Stimulated activated effector memory CD8-positive, alpha-beta T cell treated with anti-CD3 and anti-CD28 coated beads, Interleukin-12 subunit alpha, Interleukin-12 subunit beta, amount 100 ng/mL, for 72 hours (primary cell): ENCODE measurements at regions not wholly inside any gene's neighbourhood (a gene's known extent, or its start where the extent isn't known, plus 50 kb on each side); places are given as distances from the start of the nearest gene placed in this dataset.

Experiments
- ATAC-seq: fragments of 150-1000 bp; cut with Tn5 transposase; 2 replicates; pipeline ENCODE4 v1.10.0; 2021
- DNase-seq, 2 donors: peaks; one replicate each; pipeline ENCODE4 v3.0.0; 2021 to 2022; ENCODE audit warnings: low spot score in 2 of 2
- H3K27ac Mint-ChIP-seq: one replicate; pipeline ENCODE4 v1.8.0; 2022; ENCODE audit warnings: mild to moderate bottlenecking, mixed read lengths
- H3K36me3 Mint-ChIP-seq: one replicate; pipeline ENCODE4 v1.8.0; 2022; ENCODE audit warnings: mild to moderate bottlenecking, mixed read lengths
- H3K4me1 Mint-ChIP-seq: one replicate; pipeline ENCODE4 v1.8.0; 2022; ENCODE audit warnings: mixed read lengths
- H3K4me3 Mint-ChIP-seq: one replicate; pipeline ENCODE4 v1.8.0; 2022; ENCODE audit warnings: mild to moderate bottlenecking, mixed read lengths
- H3K9me3 Mint-ChIP-seq: one replicate; pipeline ENCODE4 v1.8.0; 2022; ENCODE audit warnings: mixed read lengths

- Mint-ChIP-seq H3K9me3 (no peaks in the 10 kb centered on the region), H3K36me3 (peaks cover 28% of the 10 kb centered on the region), H3K4me1 (no peaks in the 10 kb centered on the region), H3K4me3 (no peak overlapping the region), H3K27ac (no peak overlapping the region)
- DNase-seq (no peak), ATAC-seq (no peak)
Measured at GRCh38 chr17:63317166-63317840, 128.8 kb downstream of the CYB561 start.

- Mint-ChIP-seq H3K4me3 (no peak overlapping the region), H3K4me1 (no peaks in the 10 kb centered on the region), H3K27ac (no peak overlapping the region), H3K9me3 (no peaks in the 10 kb centered on the region), H3K36me3 (peaks cover 22% of the 10 kb centered on the region)
- DNase-seq (no peak), ATAC-seq (no peak)
Measured at GRCh38 chr17:63325808-63326207, 120.3 kb downstream of the CYB561 start.

GRCh38 chr17:63329876-63330275 is 116.2 kb downstream of the CYB561 start:
- DNase-seq (no peak), ATAC-seq (no peak)
- no peaks in the 10 kb centered on the region for H3K9me3 Mint-ChIP-seq
- H3K4me1 Mint-ChIP-seq: no peaks in the 10 kb centered on the region
- no peak overlapping the region for H3K27ac Mint-ChIP-seq
- no peak overlapping the region for H3K4me3 Mint-ChIP-seq
- peaks cover 10% of the 10 kb centered on the region for H3K36me3 Mint-ChIP-seq

- DNase-seq (no peak), ATAC-seq (no peak)
- H3K9me3 Mint-ChIP-seq: no peaks in the 10 kb centered on the region
- H3K27ac Mint-ChIP-seq: no peak overlapping the region
- no peak overlapping the region for H3K4me3 Mint-ChIP-seq
- H3K4me1 Mint-ChIP-seq: no peaks in the 10 kb centered on the region
- H3K36me3 Mint-ChIP-seq: peaks cover 5% of the 10 kb centered on the region
Measured at GRCh38 chr17:63331301-63332061, 114.6 kb downstream of the CYB561 start.

GRCh38 chr17:63332286-63332685 is 113.8 kb downstream of the CYB561 start:
- no peak for ATAC-seq
- DNase-seq: no peak
- Mint-ChIP-seq H3K9me3 (no peaks in the 10 kb centered on the region), H3K36me3 (no peaks in the 10 kb centered on the region), H3K27ac (no peak overlapping the region), H3K4me3 (no peak overlapping the region), H3K4me1 (no peaks in the 10 kb centered on the region)

- Mint-ChIP-seq H3K4me3 (no peak overlapping the region), H3K4me1 (no peaks in the 10 kb centered on the region), H3K27ac (no peak overlapping the region), H3K9me3 (no peaks in the 10 kb centered on the region), H3K36me3 (no peaks in the 10 kb centered on the region)
- ATAC-seq: no peak
- DNase-seq: no peak
Measured at GRCh38 chr17:63333869-63334268, 112.2 kb downstream of the CYB561 start.

- Mint-ChIP-seq H3K4me1 (no peaks in the 10 kb centered on the region), H3K4me3 (no peak overlapping the region), H3K9me3 (no peaks in the 10 kb centered on the region), H3K36me3 (no peaks in the 10 kb centered on the region), H3K27ac (no peak overlapping the region)
- no peak for DNase-seq
- no peak for ATAC-seq
Measured at GRCh38 chr17:63335831-63336230, 110.3 kb downstream of the CYB561 start.

- H3K4me1 Mint-ChIP-seq: no peaks in the 10 kb centered on the region
- no peak overlapping the region for H3K4me3 Mint-ChIP-seq
- no peak for DNase-seq
- no peak overlapping the region for H3K27ac Mint-ChIP-seq
- no peaks in the 10 kb centered on the region for H3K36me3 Mint-ChIP-seq
- ATAC-seq: no peak
- H3K9me3 Mint-ChIP-seq: no peaks in the 10 kb centered on the region
Measured at GRCh38 chr17:63337579-63337978, 108.5 kb downstream of the CYB561 start.

GRCh38 chr17:63338272-63338671 is 107.8 kb downstream of the CYB561 start:
- Mint-ChIP-seq H3K36me3 (no peaks in the 10 kb centered on the region), H3K4me1 (no peaks in the 10 kb centered on the region), H3K27ac (no peak overlapping the region), H3K4me3 (no peak overlapping the region), H3K9me3 (no peaks in the 10 kb centered on the region)
- DNase-seq (no peak), ATAC-seq (no peak)

GRCh38 chr17:63341276-63341675 is 104.8 kb downstream of the CYB561 start:
- ATAC-seq (no peak), DNase-seq (no peak)
- Mint-ChIP-seq H3K4me1 (peaks cover 3% of the 10 kb centered on the region), H3K9me3 (no peaks in the 10 kb centered on the region), H3K27ac (no peak overlapping the region), H3K4me3 (no peak overlapping the region), H3K36me3 (no peaks in the 10 kb centered on the region)

- H3K36me3 Mint-ChIP-seq: no peaks in the 10 kb centered on the region
- H3K4me1 Mint-ChIP-seq: peaks cover 11% of the 10 kb centered on the region
- no peaks in the 10 kb centered on the region for H3K9me3 Mint-ChIP-seq
- no peak for ATAC-seq
- H3K4me3 Mint-ChIP-seq: no peak overlapping the region
- no peak overlapping the region for H3K27ac Mint-ChIP-seq
- DNase-seq: no peak
Measured at GRCh38 chr17:63344383-63344782, 101.7 kb downstream of the CYB561 start.

GRCh38 chr17:63345611-63346010 is 100.5 kb downstream of the CYB561 start:
- Mint-ChIP-seq H3K27ac (no peak overlapping the region), H3K9me3 (no peaks in the 10 kb centered on the region), H3K36me3 (no peaks in the 10 kb centered on the region), H3K4me1 (peaks cover 11% of the 10 kb centered on the region), H3K4me3 (no peak overlapping the region)
- no peak for ATAC-seq
- no peak for DNase-seq

GRCh38 chr17:63347475-63347874 is 98.6 kb downstream of the CYB561 start:
- H3K4me3 Mint-ChIP-seq: peak overlapping the region; percentile 20
- DNase-seq: no peak
- H3K4me1 Mint-ChIP-seq: peaks cover 11% of the 10 kb centered on the region
- no peaks in the 10 kb centered on the region for H3K36me3 Mint-ChIP-seq
- ATAC-seq: peak; percentile 46
- no peaks in the 10 kb centered on the region for H3K9me3 Mint-ChIP-seq
- no peak overlapping the region for H3K27ac Mint-ChIP-seq

- ATAC-seq: no peak
- DNase-seq: no peak
- H3K27ac Mint-ChIP-seq: no peak overlapping the region
- no peaks in the 10 kb centered on the region for H3K36me3 Mint-ChIP-seq
- H3K9me3 Mint-ChIP-seq: no peaks in the 10 kb centered on the region
- H3K4me3 Mint-ChIP-seq: no peak overlapping the region
- peaks cover 11% of the 10 kb centered on the region for H3K4me1 Mint-ChIP-seq
Measured at GRCh38 chr17:63349478-63350000, 96.6 kb downstream of the CYB561 start.

GRCh38 chr17:63350364-63350763 is 95.7 kb downstream of the CYB561 start:
- H3K4me3 Mint-ChIP-seq: no peak overlapping the region
- H3K4me1 Mint-ChIP-seq: peaks cover 11% of the 10 kb centered on the region
- no peak for DNase-seq
- no peak overlapping the region for H3K27ac Mint-ChIP-seq
- no peaks in the 10 kb centered on the region for H3K36me3 Mint-ChIP-seq
- no peaks in the 10 kb centered on the region for H3K9me3 Mint-ChIP-seq
- no peak for ATAC-seq

- Mint-ChIP-seq H3K36me3 (no peaks in the 10 kb centered on the region), H3K4me1 (no peaks in the 10 kb centered on the region), H3K4me3 (no peak overlapping the region), H3K27ac (no peak overlapping the region), H3K9me3 (no peaks in the 10 kb centered on the region)
- no peak for DNase-seq
- ATAC-seq: no peak
Measured at GRCh38 chr17:63354256-63354655, 91.8 kb downstream of the CYB561 start.
